Keratinocyte (primary cell): ENCODE measurements at regions not wholly inside any gene's neighbourhood (a gene's known extent, or its start where the extent isn't known, plus 50 kb on each side); places are given as distances from the start of the nearest gene placed in this dataset.

Experiments
- EZH2 ChIP-seq: IDR thresholded peaks from one replicate; pipeline ENCODE4 v1.6.1; 2012; ENCODE audit warnings: inconsistent platforms, mild to moderate bottlenecking, low read length, moderate library complexity
- TF ChIP-seq, protein P1 (sequence below), 3 experiments: IDR thresholded peaks in 1 of 3; conservative IDR thresholded peaks in 1 of 3; optimal IDR thresholded peaks in 1 of 3; 2 replicates in 2 of 3; 3 replicates in 1 of 3; pipeline versions ENCODE3 to v1.5.1; 2011; ENCODE audit warnings: low read length in 3 of 3, mild to moderate bottlenecking in 3 of 3, moderate library complexity in 2 of 3, control low read depth in 1 of 3, inconsistent platforms in 1 of 3; ENCODE audit not compliant: insufficient read depth in 2 of 3; ENCODE audit errors: extremely low read depth in 1 of 3

DNA sequence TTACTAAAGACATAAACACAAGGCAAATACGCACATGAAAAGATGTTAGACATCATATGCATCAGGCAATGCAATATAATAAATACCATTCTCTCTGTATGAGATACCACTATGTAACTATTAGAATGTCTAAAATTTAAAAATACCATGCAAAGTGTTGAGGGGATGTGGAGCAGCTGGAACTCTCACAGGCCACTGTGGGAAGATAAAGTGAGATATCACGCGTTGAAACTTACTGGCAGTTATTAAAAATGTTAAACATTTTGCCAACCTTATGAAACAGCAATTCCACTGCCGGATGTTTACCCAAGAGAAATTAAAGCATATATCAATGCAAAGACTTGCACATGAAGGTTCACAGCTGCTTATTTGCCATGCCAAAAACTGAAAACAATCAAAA, 556.7 kb downstream of the LRRC70 start:
- TF ChIP-seq, protein P1, sequence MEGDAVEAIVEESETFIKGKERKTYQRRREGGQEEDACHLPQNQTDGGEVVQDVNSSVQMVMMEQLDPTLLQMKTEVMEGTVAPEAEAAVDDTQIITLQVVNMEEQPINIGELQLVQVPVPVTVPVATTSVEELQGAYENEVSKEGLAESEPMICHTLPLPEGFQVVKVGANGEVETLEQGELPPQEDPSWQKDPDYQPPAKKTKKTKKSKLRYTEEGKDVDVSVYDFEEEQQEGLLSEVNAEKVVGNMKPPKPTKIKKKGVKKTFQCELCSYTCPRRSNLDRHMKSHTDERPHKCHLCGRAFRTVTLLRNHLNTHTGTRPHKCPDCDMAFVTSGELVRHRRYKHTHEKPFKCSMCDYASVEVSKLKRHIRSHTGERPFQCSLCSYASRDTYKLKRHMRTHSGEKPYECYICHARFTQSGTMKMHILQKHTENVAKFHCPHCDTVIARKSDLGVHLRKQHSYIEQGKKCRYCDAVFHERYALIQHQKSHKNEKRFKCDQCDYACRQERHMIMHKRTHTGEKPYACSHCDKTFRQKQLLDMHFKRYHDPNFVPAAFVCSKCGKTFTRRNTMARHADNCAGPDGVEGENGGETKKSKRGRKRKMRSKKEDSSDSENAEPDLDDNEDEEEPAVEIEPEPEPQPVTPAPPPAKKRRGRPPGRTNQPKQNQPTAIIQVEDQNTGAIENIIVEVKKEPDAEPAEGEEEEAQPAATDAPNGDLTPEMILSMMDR (optimal IDR thresholded peaks at IDR 0.05 in 1 of 3, IDR thresholded peaks at IDR 0.05 in 1 of 3, conservative IDR thresholded peaks at IDR 0.05 in 1 of 3; ENCODE audit: extremely low read depth in 1 of 3, insufficient read depth in 2 of 3, low read length in 3 of 3), result no peak
- no peak for TF ChIP-seq EZH2
